Hepatocyte (in vitro differentiated cells): ENCODE measurements at regions not wholly inside any gene's neighbourhood (a gene's known extent, or its start where the extent isn't known, plus 50 kb on each side); places are given as distances from the start of the nearest gene placed in this dataset.

Experiments used
- DNase-seq: peaks from one replicate; pipeline ENCODE4 v3.0.0-alpha.2; 2016; ENCODE audit warnings: low spot score
- H2AFZ ChIP-seq: fragments of 200-600 bp; sonication (generic); 2 replicates; pipeline ENCODE4 v1.6.0; 2016; ENCODE audit warnings: antibody characterized with exemption, mild to moderate bottlenecking
- H3K27ac ChIP-seq: fragments of 200-600 bp; sonication (generic); 2 replicates; pipeline ENCODE4 v1.5.1; 2016; ENCODE audit warnings: mild to moderate bottlenecking
- H3K27me3 ChIP-seq: fragments of 200-600 bp; sonication (generic); 2 replicates; pipeline ENCODE4 v1.6.1; 2016
- H3K36me3 ChIP-seq: fragments of 200-600 bp; sonication (generic); replicated peaks from 2 replicates; pipeline ENCODE4 v1.5.1; 2016; ENCODE audit warnings: low read depth; ENCODE audit not compliant: insufficient read depth
- H3K4me1 ChIP-seq: fragments of 200-600 bp; sonication (generic); 2 replicates; pipeline ENCODE4 v1.5.1; 2016; ENCODE audit warnings: mild to moderate bottlenecking, moderate library complexity; ENCODE audit not compliant: insufficient read depth
- H3K4me2 ChIP-seq: fragments of 200-600 bp; sonication (generic); 2 replicates; pipeline ENCODE4 v1.6.0; 2016
- H3K4me3 ChIP-seq: fragments of 200-600 bp; sonication (generic); 2 replicates; pipeline ENCODE4 v1.5.1; 2016; ENCODE audit warnings: mild to moderate bottlenecking
- H3K79me2 ChIP-seq: fragments of 200-600 bp; sonication (generic); 2 replicates; pipeline ENCODE4 v1.6.0; 2017; ENCODE audit warnings: mild to moderate bottlenecking
- H3K9me2 ChIP-seq: fragments of 200-600 bp; sonication (generic); replicated peaks from 2 replicates; pipeline ENCODE4 v1.6.0; 2017; ENCODE audit warnings: mild to moderate bottlenecking; ENCODE audit not compliant: insufficient read depth
- H3K9me3 ChIP-seq: fragments of 200-600 bp; sonication (generic); 2 replicates; pipeline ENCODE4 v1.5.1; 2016; ENCODE audit warnings: low read depth, mild to moderate bottlenecking
- H4K20me1 ChIP-seq: fragments of 200-600 bp; sonication (generic); 2 replicates; pipeline ENCODE4 v1.6.0; 2016; ENCODE audit warnings: mild to moderate bottlenecking; ENCODE audit not compliant: insufficient read depth, poor library complexity, severe bottlenecking
- CTCF ChIP-seq: fragments of 200-600 bp; sonication (generic); IDR thresholded peaks from 2 replicates; pipeline ENCODE4 v1.5.1; 2016; ENCODE audit warnings: antibody characterized with exemption, mild to moderate bottlenecking; ENCODE audit not compliant: poor library complexity
- EZH2 ChIP-seq: fragments of 200-600 bp; sonication (generic); IDR thresholded peaks from 2 replicates; pipeline ENCODE4 v1.6.1; 2016; ENCODE audit warnings: antibody characterized with exemption, mild to moderate bottlenecking, borderline replicate concordance
- EZH2phosphoT487 ChIP-seq: fragments of 200-600 bp; sonication (generic); IDR thresholded peaks from one replicate; pipeline ENCODE4 v1.6.1; 2018; ENCODE audit warnings: antibody characterized with exemption, mild to moderate bottlenecking, low read depth, moderate library complexity; ENCODE audit not compliant: unreplicated experiment, severe bottlenecking
- WGBS: methylation state at CpG from one replicate; pipeline ENCODE4 v1.1.6; 2016; ENCODE audit warnings: low lambda C conversion rate; ENCODE audit errors: missing lambda C conversion rate; 5-methylcytosine and 5-hydroxymethylcytosine counted together

GRCh38 chr9:13933268-13933656 lies 380.7 kb downstream of the NFIB start:
- Histone ChIP-seq H3K4me3 (no peak overlapping the region), H3K79me2 (no peaks in the 10 kb centered on the region), H3K27me3 (no peaks in the 10 kb centered on the region), H3K4me1 (no peaks in the 10 kb centered on the region), H3K4me2 (no peak overlapping the region), H3K27ac (no peak overlapping the region), H3K9me3 (no peaks in the 10 kb centered on the region), H3K9me2 (no peaks in the 10 kb centered on the region), H4K20me1 (no peaks in the 10 kb centered on the region), H2AFZ (no peak overlapping the region), H3K36me3 (no peaks in the 10 kb centered on the region)
- DNase-seq = no peak
- 85% methylated on average over 1 of the region's 1 CpG for WGBS
- TF ChIP-seq CTCF (no peak), EZH2phosphoT487 (no peak), EZH2 (no peak)

- H3K9me2 ChIP-seq = no peaks in the 10 kb centered on the region
- no peaks in the 10 kb centered on the region for H3K9me3 ChIP-seq
- no peaks in the 10 kb centered on the region for H3K27me3 ChIP-seq
- TF ChIP-seq EZH2 (no peak), CTCF (no peak), EZH2phosphoT487 (no peak)
- no peaks in the 10 kb centered on the region for H3K4me1 ChIP-seq
- DNase-seq = no peak
- no peak overlapping the region for H2AFZ ChIP-seq
- H3K27ac ChIP-seq = no peak overlapping the region
- H3K4me2 ChIP-seq = no peak overlapping the region
- no peak overlapping the region for H3K4me3 ChIP-seq
- 65% methylated on average over 9 of the region's 9 CpGs for WGBS
- no peaks in the 10 kb centered on the region for H4K20me1 ChIP-seq
- no peaks in the 10 kb centered on the region for H3K79me2 ChIP-seq
- no peaks in the 10 kb centered on the region for H3K36me3 ChIP-seq
Observed at GRCh38 chr9:13932528-13933267, 381.2 kb downstream of the NFIB start.

DNA sequence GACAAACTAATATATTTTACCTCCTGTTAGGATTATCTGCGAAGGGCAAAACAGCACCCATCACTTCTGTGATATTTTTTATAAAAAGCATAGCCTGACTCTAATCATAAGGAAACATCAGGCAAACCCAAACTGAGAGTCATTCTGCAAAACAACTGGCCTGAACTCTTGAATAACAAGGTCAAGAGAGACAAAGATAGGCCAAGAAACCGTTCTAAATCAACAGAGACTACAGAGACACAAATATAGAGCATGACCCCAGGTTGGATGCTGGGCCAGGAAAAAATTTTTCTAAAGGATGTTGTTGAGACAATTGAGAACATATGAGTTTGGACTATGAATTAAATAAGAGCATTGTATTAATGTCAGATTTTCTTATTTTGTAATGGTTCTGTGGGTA lies 384.9 kb downstream of the NFIB start:
- Histone ChIP-seq H3K27me3 (no peaks in the 10 kb centered on the region), H3K9me2 (no peaks in the 10 kb centered on the region), H3K9me3 (no peaks in the 10 kb centered on the region), H3K4me3 (no peak overlapping the region), H3K79me2 (no peaks in the 10 kb centered on the region), H3K4me1 (no peaks in the 10 kb centered on the region), H3K27ac (no peak overlapping the region), H2AFZ (no peak overlapping the region), H4K20me1 (no peaks in the 10 kb centered on the region), H3K4me2 (no peak overlapping the region), H3K36me3 (no peaks in the 10 kb centered on the region)
- 78% methylated on average over 2 of the region's 2 CpGs for WGBS
- TF ChIP-seq EZH2phosphoT487 (no peak), CTCF (no peak), EZH2 (no peak)
- DNase-seq = no peak
